ENCODE measurements at regions not wholly inside any gene's neighbourhood (a gene's known extent, or its start where the extent isn't known, plus 50 kb on each side); places are given as distances from the start of the nearest gene placed in this dataset.

- TF ChIP-seq CTCF (conservative IDR thresholded peaks at IDR 0.05; ENCODE audit: low read depth in 2 of 2) (no peak), EZH2 (IDR thresholded peaks at IDR 0.05; ENCODE audit: low read depth, unreplicated experiment) (no peak), JUNB (IDR thresholded peaks at IDR 0.05; ENCODE audit: unreplicated experiment) (no peak), EZH2phosphoT487 (IDR thresholded peaks at IDR 0.05; ENCODE audit: unreplicated experiment) (no peak)
Measured at GRCh38 chr16:31698901-31699300, 171.2 kb downstream of the AHSP start.
